Stimulated activated CD8-positive, alpha-beta memory T cell treated with anti-CD3 and anti-CD28 coated beads, Interleukin-4, amount 100 ng/mL, for 1 hour (primary cell): ENCODE measurements at regions not wholly inside any gene's neighbourhood (a gene's known extent, or its start where the extent isn't known, plus 50 kb on each side); places are given as distances from the start of the nearest gene placed in this dataset.
"Not testable (repeated sequence)": the region's sequence is repeated elsewhere in the genome, so short reads cannot be mapped to it uniquely, and the experiment has no call there.

Source experiments
- DNase-seq, 2 donors: peaks; one replicate each; pipeline ENCODE4 v3.0.0-alpha.2; 2020; ENCODE audit warnings: low read depth in 2 of 2, low spot score in 1 of 2

GRCh38 chr21:35478161-35479064 lies 429.3 kb upstream of the RUNX1 start:
- no peak for DNase-seq

GRCh38 chr21:35477622-35478021 lies 428.5 kb upstream of the RUNX1 start:
- no peak for DNase-seq

GRCh38 chr21:35476621-35477395 lies 427.7 kb upstream of the RUNX1 start:
- no peak for DNase-seq

GRCh38 chr21:35475762-35476161 lies 426.7 kb upstream of the RUNX1 start:
- no peak for DNase-seq

GRCh38 chr21:35475009-35475408 lies 425.9 kb upstream of the RUNX1 start:
- DNase-seq = no peak

GRCh38 chr21:35473496-35473895 lies 424.4 kb upstream of the RUNX1 start:
- DNase-seq = no peak

GRCh38 chr21:35470522-35470921 lies 421.4 kb upstream of the RUNX1 start:
- no peak for DNase-seq

- no peak for DNase-seq
These were observed 420.4 kb upstream of the RUNX1 start for GRCh38 chr21:35469498-35469897.

GRCh38 chr21:35468991-35469390 lies 419.9 kb upstream of the RUNX1 start:
- no peak for DNase-seq

- no peak for DNase-seq
These were observed 418.5 kb upstream of the RUNX1 start for GRCh38 chr21:35467566-35467965.

GRCh38 chr21:35466681-35467080 lies 417.6 kb upstream of the RUNX1 start:
- not testable (repeated sequence) for DNase-seq

- DNase-seq = no peak
These were observed 416.6 kb upstream of the RUNX1 start for GRCh38 chr21:35465741-35466140.

GRCh38 chr21:35461700-35462099 lies 412.6 kb upstream of the RUNX1 start:
- DNase-seq = no peak

- DNase-seq = no peak
These were observed 411.3 kb upstream of the RUNX1 start for GRCh38 chr21:35460441-35460840.

GRCh38 chr21:35458405-35458804 lies 409.3 kb upstream of the RUNX1 start:
- DNase-seq = no peak

- DNase-seq = no peak
These were observed 408.1 kb upstream of the RUNX1 start for GRCh38 chr21:35457097-35457804.

- DNase-seq = no peak
These were observed 402.2 kb upstream of the RUNX1 start for GRCh38 chr21:35451276-35451675.

GRCh38 chr21:35450830-35451229 lies 401.7 kb upstream of the RUNX1 start:
- DNase-seq = no peak

GRCh38 chr21:35449846-35450245 lies 400.7 kb upstream of the RUNX1 start:
- no peak for DNase-seq

- no peak for DNase-seq
These were observed 399.9 kb upstream of the RUNX1 start for GRCh38 chr21:35448876-35449599.

- no peak for DNase-seq
These were observed 395.3 kb upstream of the RUNX1 start for GRCh38 chr21:35444391-35444790.
